Endothelial cell of umbilical vein (primary cell): ENCODE measurements at regions not wholly inside any gene's neighbourhood (a gene's known extent, or its start where the extent isn't known, plus 50 kb on each side); places are given as distances from the start of the nearest gene placed in this dataset.

Experiments
- BruUV-seq: library from RNA; stranded (reverse); fragments of 400-500 nt; replicated peaks from 2 replicates; lab custom pipeline; 2021; lab: Mats Ljungman, UMichigan
- CTCF ChIA-PET: fragments of 300-600, 350-600 bp; sonication (Branson Sonifier 250); formaldehyde crosslinking; loops from one replicate; lab custom pipeline; 2021; ENCODE audit warnings: antibody characterized with exemption, inconsistent platforms; lab: Charles Lee
- POLR2A ChIA-PET: fragments of 300-600, 350-600 bp; sonication (Branson Sonifier 250); formaldehyde crosslinking; loops from one replicate; lab custom pipeline; 2021; ENCODE audit warnings: antibody characterized with exemption, inconsistent platforms; lab: Charles Lee
- DNase-seq: peaks from one replicate; pipeline ENCODE4 v3.0.0-alpha.2; 2011; ENCODE audit warnings: low read depth, low spot score
- FAIRE-seq: peaks from 2 replicates; lab custom pipeline; 2011; peaks lifted over from hg19 to GRCh38; lab: Jason Lieb, UNC
- H2AFZ ChIP-seq: 2 replicates; pipeline ENCODE4 v1.6.0; 2012; ENCODE audit warnings: low read depth, low read length, control low read depth, inconsistent platforms
- H3K27ac ChIP-seq: 2 replicates; pipeline ENCODE4 v1.5.1; 2011; ENCODE audit warnings: low read depth, mild to moderate bottlenecking, control low read depth, low read length, moderate library complexity; ENCODE audit not compliant: insufficient read depth
- H3K27me3 ChIP-seq, 2 experiments: 2 replicates each; pipeline versions ENCODE4 v1.6.0 to v1.6.1; 2011; ENCODE audit warnings: low read length in 2 of 2, mixed read lengths in 1 of 2; ENCODE audit not compliant: control insufficient read depth in 2 of 2, insufficient read depth in 2 of 2
- H3K36me3 ChIP-seq, 2 experiments: 2 replicates in 1 of 2; 3 replicates in 1 of 2; pipeline ENCODE4 v1.5.1; 2011; ENCODE audit warnings: low read length in 2 of 2, mild to moderate bottlenecking in 1 of 2, moderate library complexity in 1 of 2; ENCODE audit not compliant: control insufficient read depth in 2 of 2, insufficient read depth in 2 of 2; ENCODE audit errors: extremely low read depth in 1 of 2
- H3K4me1 ChIP-seq: 3 replicates; pipeline ENCODE4 v1.5.1; 2011; ENCODE audit warnings: mild to moderate bottlenecking, low read length; ENCODE audit not compliant: control insufficient read depth, insufficient read depth; ENCODE audit errors: extremely low read depth
- H3K4me2 ChIP-seq: 2 replicates; pipeline ENCODE4 v1.6.1; 2011; ENCODE audit warnings: low read length, control low read depth, mixed read lengths; ENCODE audit not compliant: insufficient read depth
- H3K4me3 ChIP-seq, 3 experiments: fragments of 200-600 bp in 1 of 3; sonication (generic), shearing (Covaris generic) in 1 of 3; replicated peaks in 1 of 3; 2 replicates each; pipeline ENCODE4 v1.5.1; 2011 to 2016; ENCODE audit warnings: control low read depth in 3 of 3, low read length in 3 of 3, mild to moderate bottlenecking in 2 of 3, inconsistent platforms in 1 of 3, low read depth in 1 of 3, moderate library complexity in 1 of 3; ENCODE audit not compliant: insufficient read depth in 1 of 3
- H3K79me2 ChIP-seq: 2 replicates; pipeline ENCODE4 v1.6.0; 2012; ENCODE audit warnings: low read length, inconsistent platforms; ENCODE audit not compliant: control insufficient read depth, insufficient read depth
- H3K9ac ChIP-seq: replicated peaks from 2 replicates; pipeline ENCODE3; 2011; ENCODE audit warnings: low read length, control low read depth; ENCODE audit not compliant: insufficient read depth; ENCODE audit errors: extremely low read depth
- H3K9me1 ChIP-seq: replicated peaks from 3 replicates; pipeline ENCODE4 v1.6.0; 2011; ENCODE audit warnings: mild to moderate bottlenecking, low read length; ENCODE audit not compliant: control insufficient read depth, insufficient read depth; ENCODE audit errors: extremely low read depth
- H3K9me3 ChIP-seq: replicated peaks from 2 replicates; pipeline ENCODE4 v1.5.1; 2012; ENCODE audit warnings: low read length, inconsistent platforms; ENCODE audit not compliant: control insufficient read depth, insufficient read depth
- H4K20me1 ChIP-seq: replicated peaks from 2 replicates; pipeline ENCODE3; 2011; ENCODE audit warnings: mild to moderate bottlenecking, low read length; ENCODE audit not compliant: control insufficient read depth, insufficient read depth; ENCODE audit errors: extremely low read depth
- EZH2 ChIP-seq: IDR thresholded peaks from 2 replicates; pipeline ENCODE4 v1.6.1; 2012; ENCODE audit warnings: borderline replicate concordance, low read depth, mild to moderate bottlenecking, moderate library complexity, low read length, inconsistent platforms; ENCODE audit not compliant: severe bottlenecking
- FOS ChIP-seq: IDR thresholded peaks from 2 replicates; pipeline ENCODE4 v1.6.1; 2011; ENCODE audit warnings: mild to moderate bottlenecking, low read length, moderate library complexity, borderline replicate concordance; ENCODE audit not compliant: insufficient read depth
- GATA2 ChIP-seq: IDR thresholded peaks from 2 replicates; pipeline ENCODE4 v1.7.0; 2011; ENCODE audit warnings: low read depth, mild to moderate bottlenecking, moderate library complexity, mixed read lengths, low read length; ENCODE audit not compliant: insufficient read length, insufficient read depth
- JUN ChIP-seq: IDR thresholded peaks from 2 replicates; pipeline ENCODE4 v1.6.1; 2011; ENCODE audit warnings: borderline replicate concordance, low read depth; ENCODE audit not compliant: insufficient read length, insufficient read depth
- MYC ChIP-seq: IDR thresholded peaks from one replicate; pipeline ENCODE4 v1.6.1; 2011; ENCODE audit warnings: mild to moderate bottlenecking, low read depth, low read length
- POLR2A ChIP-seq: IDR thresholded peaks from 2 replicates; pipeline ENCODE4 v1.6.1; 2012; ENCODE audit warnings: low read depth, mild to moderate bottlenecking, control low read depth, low read length
- POLR2AphosphoS5 ChIP-seq: IDR thresholded peaks from 2 replicates; pipeline ENCODE4 v1.6.1; 2012; ENCODE audit warnings: low read depth, mild to moderate bottlenecking, control low read depth, low read length, moderate library complexity; ENCODE audit not compliant: insufficient read depth
- dilution Hi-C: fragments of 300-500 bp; cut with MboI; formaldehyde crosslinking; loops from one replicate; pipeline ENCODE4 v1.15.0; 2019; ENCODE audit warnings: low sequenced_read_pairs; ENCODE audit not compliant: extremely low pct_ligation_motif_present
- intact Hi-C: fragments of 100-400 bp; cut with micrococcal nuclease; formaldehyde crosslinking; loops from one replicate; pipeline ENCODE4 v1.10.0; 2022
- TF ChIP-seq, protein P1 (sequence below), 2 donors: IDR thresholded peaks; 1 replicate in 1 of 2; 2 replicates in 1 of 2; pipeline ENCODE4 v1.5.1; 2011; ENCODE audit warnings: low read length in 2 of 2, mild to moderate bottlenecking in 2 of 2, moderate library complexity in 2 of 2, control low read depth in 1 of 2, inconsistent platforms in 1 of 2, low read depth in 1 of 2; ENCODE audit not compliant: insufficient read depth in 1 of 2; ENCODE audit errors: extremely low read depth in 1 of 2
- TF ChIP-seq, protein P2 (sequence below): IDR thresholded peaks from 2 replicates; pipeline ENCODE4 v1.6.1; 2011; ENCODE audit not compliant: insufficient read depth, insufficient read length

DNA sequence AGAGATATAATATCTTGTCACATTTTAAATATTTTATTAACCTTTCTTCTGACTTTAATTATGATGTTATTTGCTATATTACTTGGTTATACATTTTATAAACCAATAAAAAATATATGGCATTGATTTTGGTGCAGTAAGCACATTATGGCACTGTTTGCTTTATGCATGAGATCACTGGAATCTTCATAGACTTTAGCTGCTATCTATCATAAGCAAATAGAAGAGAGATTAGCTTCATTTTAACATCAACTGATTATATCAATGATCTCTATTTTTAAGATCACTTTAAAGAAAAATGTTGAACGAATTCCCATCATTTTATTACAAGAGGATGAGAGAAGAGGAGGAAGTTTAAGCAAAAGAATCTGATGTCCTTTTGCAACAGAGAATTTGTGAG, 58.6 kb upstream of the CDK1 start:
- ChIA-PET CTCF (interaction anchor here (0.9 kb wide), 1 partner anchor 14 kb away, joined by 3 read pairs; no protein-coding TSS in a partner anchor), POLR2A (no interaction called here)
- Histone ChIP-seq H3K27ac (no peak overlapping the region), H3K36me3 (no peaks in the 10 kb centered on the region), H3K4me1 (no peaks in the 10 kb centered on the region), H2AFZ (no peak overlapping the region), H3K4me2 (no peak overlapping the region), H3K4me3 (no peak overlapping the region), H4K20me1 (no peaks in the 10 kb centered on the region), H3K79me2 (no peaks in the 10 kb centered on the region), H3K27me3 (no peaks in the 10 kb centered on the region), H3K9me3 (no peaks in the 10 kb centered on the region), H3K9ac (no peak overlapping the region), H3K9me1 (no peaks in the 10 kb centered on the region)
- no peak for DNase-seq
- BruUV-seq: no TSS peak
- no peak for TF ChIP-seq EZH2
- TF ChIP-seq FOS: no peak
- TF ChIP-seq POLR2AphosphoS5: no peak
- TF ChIP-seq, protein P1, sequence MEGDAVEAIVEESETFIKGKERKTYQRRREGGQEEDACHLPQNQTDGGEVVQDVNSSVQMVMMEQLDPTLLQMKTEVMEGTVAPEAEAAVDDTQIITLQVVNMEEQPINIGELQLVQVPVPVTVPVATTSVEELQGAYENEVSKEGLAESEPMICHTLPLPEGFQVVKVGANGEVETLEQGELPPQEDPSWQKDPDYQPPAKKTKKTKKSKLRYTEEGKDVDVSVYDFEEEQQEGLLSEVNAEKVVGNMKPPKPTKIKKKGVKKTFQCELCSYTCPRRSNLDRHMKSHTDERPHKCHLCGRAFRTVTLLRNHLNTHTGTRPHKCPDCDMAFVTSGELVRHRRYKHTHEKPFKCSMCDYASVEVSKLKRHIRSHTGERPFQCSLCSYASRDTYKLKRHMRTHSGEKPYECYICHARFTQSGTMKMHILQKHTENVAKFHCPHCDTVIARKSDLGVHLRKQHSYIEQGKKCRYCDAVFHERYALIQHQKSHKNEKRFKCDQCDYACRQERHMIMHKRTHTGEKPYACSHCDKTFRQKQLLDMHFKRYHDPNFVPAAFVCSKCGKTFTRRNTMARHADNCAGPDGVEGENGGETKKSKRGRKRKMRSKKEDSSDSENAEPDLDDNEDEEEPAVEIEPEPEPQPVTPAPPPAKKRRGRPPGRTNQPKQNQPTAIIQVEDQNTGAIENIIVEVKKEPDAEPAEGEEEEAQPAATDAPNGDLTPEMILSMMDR (IDR thresholded peaks at IDR 0.05; ENCODE audit: extremely low read depth in 1 of 2, insufficient read depth in 1 of 2, low read depth in 1 of 2, low read length in 2 of 2): no peak
- TF ChIP-seq POLR2A: no peak
- TF ChIP-seq JUN: no peak
- TF ChIP-seq, protein P2, sequence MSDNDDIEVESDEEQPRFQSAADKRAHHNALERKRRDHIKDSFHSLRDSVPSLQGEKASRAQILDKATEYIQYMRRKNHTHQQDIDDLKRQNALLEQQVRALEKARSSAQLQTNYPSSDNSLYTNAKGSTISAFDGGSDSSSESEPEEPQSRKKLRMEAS: no peak
- no peak for TF ChIP-seq MYC
- TF ChIP-seq GATA2: no peak
- no peak for FAIRE-seq
- intact Hi-C loops: no loop called here
- dilution Hi-C loops: no loop called here
